SK-N-DZ (cell line): ENCODE measurements at regions not wholly inside any gene's neighbourhood (a gene's known extent, or its start where the extent isn't known, plus 50 kb on each side); places are given as distances from the start of the nearest gene placed in this dataset.

Source experiments
- DNase-seq: peaks from one replicate; pipeline ENCODE4 v3.0.0-alpha.2; 2015; ENCODE audit warnings: low spot score

DNA sequence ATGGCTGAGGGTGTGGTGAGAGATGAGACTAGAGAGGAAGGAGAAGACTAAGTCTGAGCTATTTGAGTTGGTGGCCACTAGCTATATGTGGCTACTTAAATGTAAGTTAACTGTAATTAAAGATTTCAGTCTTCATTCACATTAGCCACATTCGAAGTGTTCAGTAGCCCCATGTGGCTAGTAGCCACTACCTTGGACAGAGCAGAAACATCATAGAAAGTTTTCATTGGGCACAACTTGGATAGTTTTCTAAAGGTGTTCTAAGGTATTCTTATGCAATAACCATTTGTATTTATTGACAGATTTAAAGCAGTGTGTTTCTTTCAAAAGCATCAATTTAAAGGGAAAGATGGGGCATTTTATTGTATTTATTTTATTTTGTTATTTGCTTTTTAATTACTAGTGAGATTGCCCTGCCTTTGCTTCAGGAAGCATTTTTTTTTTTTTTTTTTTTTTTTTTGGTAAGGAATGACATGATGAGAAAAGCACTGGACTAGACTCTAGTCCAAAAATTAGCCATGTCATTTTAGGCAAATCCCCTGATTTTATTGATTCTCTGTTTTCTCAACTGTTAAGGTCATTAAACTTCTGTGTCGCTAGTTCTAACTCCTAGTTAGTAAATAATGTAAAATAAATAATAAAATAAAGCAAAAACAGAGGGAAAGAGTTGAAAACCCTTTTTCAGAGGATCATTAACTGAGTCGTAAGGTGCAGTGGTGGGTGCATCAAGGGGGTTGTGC lies 153.0 kb upstream of the ROBO2 start:
- no peak for DNase-seq

- no peak for DNase-seq
These were observed 151.0 kb upstream of the ROBO2 start for GRCh38 chr3:76888856-76889255.

- no peak for DNase-seq
These were observed 150.0 kb upstream of the ROBO2 start for GRCh38 chr3:76889911-76890310.

DNA sequence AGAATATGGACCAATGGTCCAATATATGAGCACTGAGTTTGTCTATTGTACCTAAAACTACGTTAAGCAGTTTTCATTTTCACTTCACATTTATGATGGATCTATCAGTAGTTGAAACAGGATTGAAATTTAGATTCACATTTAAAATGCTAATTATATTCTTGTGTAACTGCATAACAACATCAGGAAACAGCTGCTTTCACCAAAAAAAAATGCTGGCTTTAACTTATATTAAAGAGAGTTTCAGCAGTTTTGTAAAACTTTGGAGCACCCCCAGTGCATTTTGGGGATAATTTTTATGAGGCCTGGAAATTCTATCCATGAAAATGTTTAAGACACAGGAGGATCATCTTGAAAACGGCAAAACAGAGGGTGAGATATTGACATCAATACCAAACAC lies 142.8 kb upstream of the ROBO2 start:
- no peak for DNase-seq

GRCh38 chr3:76900596-76900995 lies 139.3 kb upstream of the ROBO2 start:
- DNase-seq: no peak

DNA sequence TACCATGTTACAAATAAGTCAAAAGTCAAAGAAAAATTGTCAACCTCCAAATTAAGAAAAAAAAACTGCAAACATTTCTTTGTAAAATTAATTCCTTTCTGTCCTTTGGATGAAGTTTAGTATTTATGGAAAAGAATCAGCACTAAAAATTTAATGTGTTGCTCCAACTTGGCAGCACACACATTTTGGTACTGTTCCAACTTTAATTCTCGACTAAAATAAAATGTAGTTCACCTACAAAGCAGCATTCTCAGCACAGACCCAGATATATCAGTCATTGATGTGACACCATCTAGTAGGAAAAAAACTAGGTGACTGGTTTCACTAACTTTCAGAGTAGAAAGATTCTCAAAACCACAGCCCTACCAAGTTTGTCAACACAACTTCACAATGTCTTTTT lies 131.7 kb upstream of the ROBO2 start:
- DNase-seq: no peak

- no peak for DNase-seq
These were observed 127.0 kb upstream of the ROBO2 start for GRCh38 chr3:76912841-76913383.

DNA sequence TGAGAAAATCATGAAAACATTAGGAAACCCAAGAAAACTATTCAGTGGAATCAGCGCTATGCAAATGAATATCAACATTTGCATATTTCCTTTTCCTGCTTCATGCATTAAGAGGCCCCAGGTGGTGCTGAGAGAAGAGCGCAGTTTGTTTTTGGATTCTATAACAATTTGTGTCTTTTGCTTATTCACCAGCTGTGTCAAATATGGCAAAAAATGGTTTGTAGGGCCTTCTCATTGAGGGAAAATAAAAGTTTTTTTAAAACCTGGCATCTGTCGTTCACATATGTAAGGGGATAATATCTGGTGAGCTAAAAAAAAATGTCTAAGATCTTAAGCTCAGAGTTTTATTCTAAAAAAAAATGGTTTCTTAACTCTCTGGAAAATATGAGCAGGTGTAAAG lies 122.5 kb upstream of the ROBO2 start:
- DNase-seq: no peak

DNA sequence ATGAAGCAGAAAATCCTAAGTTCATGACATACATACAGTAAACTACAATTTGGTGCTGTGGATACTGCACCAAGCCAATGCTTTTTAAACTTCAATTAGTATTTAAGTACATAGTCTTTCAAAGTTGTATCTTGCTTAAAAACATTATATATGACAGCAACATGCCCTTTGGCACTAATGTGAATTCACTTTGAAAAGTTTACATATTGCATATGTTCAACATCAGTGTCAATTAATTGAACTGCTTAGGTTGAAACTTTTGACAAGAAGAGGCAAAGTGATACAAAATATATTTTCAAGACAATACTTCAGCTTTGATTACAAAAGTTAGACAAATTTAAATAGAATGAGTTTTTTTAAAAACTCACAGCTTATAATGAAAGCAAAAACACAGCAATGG lies 119.4 kb upstream of the ROBO2 start:
- DNase-seq: no peak

DNA sequence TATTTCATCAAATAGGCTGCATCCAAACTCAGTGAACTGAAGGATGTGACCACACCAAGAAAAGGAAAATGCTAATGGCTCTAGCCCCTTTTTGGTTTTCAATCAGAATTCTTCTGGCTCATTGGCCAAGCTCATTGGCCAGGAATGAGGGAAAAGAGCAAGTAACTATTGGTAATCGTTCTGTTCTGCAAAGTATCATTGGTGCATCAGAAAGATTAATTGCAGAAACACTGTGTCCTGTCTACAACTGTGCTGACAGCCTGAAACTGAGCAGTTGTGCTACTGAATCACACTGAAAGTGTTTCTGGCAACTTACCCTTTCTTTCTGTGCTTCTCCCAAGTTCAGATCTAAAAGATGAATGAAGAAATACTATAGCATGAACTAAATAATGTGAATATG lies 116.4 kb upstream of the ROBO2 start:
- DNase-seq: no peak

DNA sequence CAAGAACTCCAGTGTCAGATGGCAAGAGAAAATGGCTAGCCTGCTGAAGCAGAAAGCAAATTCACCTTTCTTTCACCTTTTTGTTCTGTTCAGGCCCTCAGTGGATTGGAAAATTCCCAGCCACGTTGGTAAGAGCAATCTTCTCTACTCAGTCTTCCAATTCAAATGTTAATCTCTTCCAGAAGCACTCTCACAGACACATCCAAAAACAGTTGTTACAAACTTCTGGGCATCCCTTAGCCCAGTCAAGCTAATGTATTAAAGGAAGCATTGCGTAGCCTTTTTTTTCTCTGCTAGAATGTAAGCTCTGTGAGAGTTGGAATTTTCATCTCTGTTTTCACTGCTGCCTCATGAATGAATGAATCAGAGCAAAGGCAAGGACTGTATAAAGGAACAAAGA lies 109.2 kb upstream of the ROBO2 start:
- no peak for DNase-seq

- no peak for DNase-seq
These were observed 106.7 kb upstream of the ROBO2 start for GRCh38 chr3:76933245-76933644.

DNA sequence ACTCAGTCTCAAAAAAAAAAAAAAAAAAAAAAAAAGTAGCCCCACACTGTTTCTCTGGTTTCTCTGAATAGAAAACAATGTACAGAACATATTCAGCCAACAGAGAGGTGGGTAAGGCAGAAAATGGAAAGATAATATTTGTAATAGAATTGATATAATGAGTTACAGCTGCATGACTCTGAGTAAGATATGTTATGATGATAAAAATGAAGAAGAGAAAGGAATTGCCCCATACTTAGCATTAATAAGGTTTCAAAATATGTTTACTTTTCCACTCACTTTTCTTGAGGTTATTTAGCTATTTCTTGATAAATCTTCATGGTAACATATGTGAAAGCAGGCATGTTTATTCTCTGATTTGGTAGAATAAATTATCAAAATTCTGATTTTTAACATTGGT lies 100.9 kb upstream of the ROBO2 start:
- DNase-seq: no peak

- no peak for DNase-seq
These were observed 99.6 kb upstream of the ROBO2 start for GRCh38 chr3:76940181-76940770.

DNA sequence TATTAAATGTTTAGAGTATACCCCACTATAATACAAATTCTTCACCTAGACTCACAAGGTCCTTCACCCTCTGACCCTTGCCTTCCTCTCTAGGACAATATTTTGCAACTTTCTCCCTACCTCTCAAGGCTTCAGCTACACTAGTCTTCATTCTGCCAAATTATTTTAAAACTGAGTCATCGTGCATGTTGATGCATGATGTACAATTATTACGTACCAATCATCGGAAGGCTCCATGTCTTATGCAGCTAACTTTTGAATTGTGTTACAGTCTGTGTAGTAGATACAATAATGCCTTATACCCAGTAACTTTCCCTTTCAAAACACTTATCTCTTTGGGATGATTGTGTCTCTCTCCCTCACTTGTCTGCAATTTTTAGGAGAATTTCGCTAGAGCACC lies 98.5 kb upstream of the ROBO2 start:
- no peak for DNase-seq

- DNase-seq: no peak
These were observed 97.8 kb upstream of the ROBO2 start for GRCh38 chr3:76942101-76942500.

- DNase-seq: no peak
These were observed 96.8 kb upstream of the ROBO2 start for GRCh38 chr3:76943058-76943457.

DNA sequence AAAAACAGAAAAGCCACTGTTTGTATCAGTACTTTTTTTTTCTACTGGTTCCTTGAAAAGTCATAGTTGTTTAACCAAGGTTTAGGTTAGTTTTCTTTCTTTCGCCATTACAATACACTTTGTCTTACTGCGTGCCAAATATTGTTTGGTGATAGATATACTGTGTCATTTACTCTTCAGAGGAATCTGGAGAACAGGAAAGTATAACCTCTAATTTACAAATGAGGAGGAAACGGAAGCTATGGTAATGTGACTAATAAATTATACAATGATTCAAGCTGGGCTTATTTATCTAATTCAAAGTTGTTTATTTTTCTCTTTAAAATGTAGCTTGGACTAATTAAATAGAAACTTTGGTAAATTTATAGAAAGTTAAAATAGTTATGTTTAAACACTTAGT lies 96.2 kb upstream of the ROBO2 start:
- DNase-seq: no peak

GRCh38 chr3:76949033-76949432 lies 90.9 kb upstream of the ROBO2 start:
- DNase-seq: no peak

DNA sequence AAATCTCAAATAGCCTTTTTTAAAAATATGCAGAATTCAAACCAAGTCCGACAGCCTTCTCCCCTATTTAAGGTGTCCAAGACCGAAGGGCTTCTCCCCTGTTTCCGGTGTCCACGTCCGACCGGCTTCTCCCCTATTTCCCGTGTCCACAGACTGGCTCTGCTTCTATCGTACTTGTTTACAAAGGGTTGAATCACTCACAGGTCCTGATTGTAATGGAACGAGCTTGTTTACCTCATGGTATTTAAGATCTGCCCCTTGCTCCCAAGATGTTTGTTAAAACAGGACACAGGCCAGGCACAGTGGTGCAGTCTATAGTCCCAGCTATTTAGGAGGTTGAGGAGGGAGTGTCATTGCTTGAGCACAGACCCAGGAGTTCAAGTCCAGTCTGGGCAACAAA lies 90.4 kb upstream of the ROBO2 start:
- no peak for DNase-seq

DNA sequence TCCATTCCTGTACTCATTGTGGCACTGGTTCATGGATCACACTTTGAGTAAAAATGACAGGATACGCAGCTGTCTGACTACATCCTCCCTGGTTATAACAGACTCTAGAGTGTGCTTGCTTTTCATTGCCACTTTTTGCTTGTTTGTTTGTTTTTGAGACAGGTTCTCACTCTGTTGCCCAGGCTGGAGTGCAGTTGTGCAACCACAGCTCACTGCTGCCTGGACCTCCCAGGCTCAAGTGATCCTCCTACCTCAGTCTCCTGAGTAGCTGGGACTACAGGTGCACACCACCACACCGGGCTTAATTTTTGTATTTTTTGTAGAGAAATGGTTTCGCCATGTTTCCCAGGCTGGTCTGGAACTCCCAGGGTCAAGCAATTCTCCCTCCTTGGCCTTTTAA lies 89.3 kb upstream of the ROBO2 start:
- DNase-seq: no peak

DNA sequence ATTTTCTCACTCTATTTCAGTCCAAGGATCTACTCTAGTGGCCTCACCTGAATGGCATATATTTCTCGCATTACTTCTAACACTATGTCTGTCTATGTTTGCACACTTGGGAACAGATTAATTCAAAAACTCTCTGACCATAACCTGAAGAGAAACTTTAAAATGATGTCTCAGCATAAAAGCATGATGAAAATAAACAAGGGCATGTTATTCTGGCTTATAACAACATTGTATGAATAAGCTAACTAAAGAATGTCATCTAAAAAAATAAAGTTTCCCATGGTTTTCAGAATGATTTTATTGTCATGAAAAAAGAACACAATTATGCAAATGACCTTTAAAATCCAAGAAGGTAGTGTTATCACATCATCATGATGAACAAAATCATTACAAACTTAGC lies 85.5 kb upstream of the ROBO2 start:
- no peak for DNase-seq

- DNase-seq: peak; percentile 2
These were observed 81.6 kb upstream of the ROBO2 start for GRCh38 chr3:76958274-76958673.

DNA sequence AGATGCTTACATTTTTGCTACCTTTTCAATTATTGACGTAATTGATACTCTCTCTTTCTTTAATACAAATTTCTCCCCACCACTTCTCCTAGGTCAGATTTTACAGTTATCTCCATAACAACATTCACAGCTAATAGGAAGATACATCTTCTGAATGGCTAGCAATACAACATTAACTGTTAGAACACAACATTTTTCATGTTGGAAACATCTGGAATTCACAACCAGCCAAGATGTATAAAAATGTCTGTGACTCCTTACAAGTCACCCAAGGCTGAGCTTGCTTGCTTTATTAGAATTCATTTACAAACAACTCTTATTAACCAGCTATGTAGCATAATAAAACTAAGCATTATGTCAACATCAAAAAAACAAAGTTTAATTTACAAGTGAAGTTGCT lies 81.0 kb upstream of the ROBO2 start:
- no peak for DNase-seq
